ENCODE measurements at regions not wholly inside any gene's neighbourhood (a gene's known extent, or its start where the extent isn't known, plus 50 kb on each side); places are given as distances from the start of the nearest gene placed in this dataset.

DNA sequence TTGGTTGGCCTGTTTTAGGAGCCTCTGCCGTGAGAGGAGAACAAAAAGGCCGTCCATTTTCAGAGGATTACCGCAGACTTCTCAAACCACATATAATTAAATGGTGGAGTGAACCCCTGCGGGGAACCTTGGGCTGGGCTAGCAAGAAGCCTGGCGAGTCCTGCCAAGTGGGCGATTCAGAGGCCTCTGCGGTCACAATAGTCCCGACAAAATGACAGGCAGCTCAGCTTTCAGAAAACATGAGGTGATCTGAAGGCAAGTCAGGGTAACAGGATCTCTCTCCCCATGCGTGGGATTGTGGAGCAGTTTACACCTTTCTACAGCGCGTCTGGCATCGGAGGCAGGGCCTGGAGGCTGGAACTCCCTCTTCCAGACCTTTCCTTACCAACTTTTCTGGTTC lies 134.8 kb downstream of the ASB7 start:
- no peak for TF ChIP-seq CTCF (IDR thresholded peaks at IDR 0.05; ENCODE audit: insufficient read depth, low read length, severe bottlenecking)
- Histone ChIP-seq H3K4me3 (ENCODE audit: low read depth, low read length) (no peak overlapping the region), H3K36me3 (ENCODE audit: control insufficient read depth, insufficient read depth, low read length) (no peaks in the 10 kb centered on the region), H3K27me3 (ENCODE audit: control insufficient read depth, insufficient read depth, low read length) (no peaks in the 10 kb centered on the region)
- DNase-seq (ENCODE audit: low read depth) (no peak), FAIRE-seq (no peak)

DNA sequence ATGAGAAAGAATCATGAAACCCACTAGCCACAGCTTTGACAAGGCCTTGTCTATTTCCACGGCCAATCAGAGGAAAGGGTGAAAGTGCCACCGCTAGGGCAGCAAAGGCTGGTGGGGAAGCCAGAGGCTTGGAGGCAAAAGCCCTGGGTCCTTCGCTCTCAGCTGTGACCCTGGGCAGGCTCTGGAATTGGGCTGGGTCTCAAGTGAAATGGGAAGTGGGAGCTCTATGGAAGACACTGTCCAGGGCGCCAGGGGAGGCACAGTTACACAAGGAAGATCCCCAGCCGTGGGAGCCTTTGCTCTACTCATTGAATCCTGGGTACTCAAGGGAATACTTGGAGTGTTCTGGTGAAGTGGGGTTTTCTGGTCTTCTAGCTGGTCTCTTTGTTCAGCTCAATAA lies 136.2 kb downstream of the ASB7 start:
- no peak for DNase-seq (ENCODE audit: low read depth)

DNA sequence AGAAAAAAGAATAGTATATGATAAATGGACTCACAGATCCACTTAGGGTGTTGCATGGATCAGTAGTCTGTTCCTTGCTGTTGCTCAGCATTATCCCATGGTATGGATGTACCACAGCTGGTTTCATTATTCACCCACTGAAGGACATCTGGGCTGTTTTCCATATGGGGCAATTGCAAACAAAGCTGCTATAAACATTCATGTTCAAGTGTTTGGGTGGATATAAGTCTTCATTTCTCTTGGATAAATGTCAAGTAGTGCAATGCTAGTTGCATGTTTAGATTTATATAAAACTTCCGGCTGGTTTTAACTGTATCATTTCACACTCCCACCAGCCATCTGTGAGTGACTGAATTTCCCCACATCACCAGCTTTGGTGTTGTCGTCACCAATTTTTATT lies 137.7 kb downstream of the ASB7 start:
- no peak for DNase-seq (ENCODE audit: low read depth)
- H3K36me3 ChIP-seq (ENCODE audit: control insufficient read depth, insufficient read depth, low read length) = no peaks in the 10 kb centered on the region
- FAIRE-seq = no peak

More for the DNA sequence above, 136.2 kb downstream of the ASB7 start:
- H3K36me3 ChIP-seq (ENCODE audit: control insufficient read depth, insufficient read depth, low read length) = no peaks in the 10 kb centered on the region
- no peak for FAIRE-seq
- TF ChIP-seq CTCF (IDR thresholded peaks at IDR 0.05; ENCODE audit: insufficient read depth, low read length, severe bottlenecking) = no peak
- H3K27me3 ChIP-seq (ENCODE audit: control insufficient read depth, insufficient read depth, low read length) = no peaks in the 10 kb centered on the region
- no peak overlapping the region for H3K4me3 ChIP-seq (ENCODE audit: low read depth, low read length)

GRCh38 chr15:100751585-100751984 lies 128.0 kb upstream of the ALDH1A3 start:
- Histone ChIP-seq H3K4me3 (ENCODE audit: low read depth, low read length) (no peak overlapping the region), H3K36me3 (ENCODE audit: control insufficient read depth, insufficient read depth, low read length) (no peaks in the 10 kb centered on the region), H3K27me3 (ENCODE audit: control insufficient read depth, insufficient read depth, low read length) (no peaks in the 10 kb centered on the region)
- TF ChIP-seq CTCF (IDR thresholded peaks at IDR 0.05; ENCODE audit: insufficient read depth, low read length, severe bottlenecking) = no peak
- DNase-seq (ENCODE audit: low read depth) = no peak
- no peak for FAIRE-seq

More for the DNA sequence above, 137.7 kb downstream of the ASB7 start:
- Histone ChIP-seq H3K4me3 (ENCODE audit: low read depth, low read length) (no peak overlapping the region), H3K27me3 (ENCODE audit: control insufficient read depth, insufficient read depth, low read length) (no peaks in the 10 kb centered on the region)
- TF ChIP-seq CTCF (IDR thresholded peaks at IDR 0.05; ENCODE audit: insufficient read depth, low read length, severe bottlenecking) = no peak

GRCh38 chr15:100753503-100753902 lies 126.1 kb upstream of the ALDH1A3 start:
- Histone ChIP-seq H3K4me3 (ENCODE audit: low read depth, low read length) (no peak overlapping the region), H3K36me3 (ENCODE audit: control insufficient read depth, insufficient read depth, low read length) (no peaks in the 10 kb centered on the region), H3K27me3 (ENCODE audit: control insufficient read depth, insufficient read depth, low read length) (no peaks in the 10 kb centered on the region)
- TF ChIP-seq CTCF (IDR thresholded peaks at IDR 0.05; ENCODE audit: insufficient read depth, low read length, severe bottlenecking) = no peak
- DNase-seq (ENCODE audit: low read depth) = no peak
- no peak for FAIRE-seq

- no peak for FAIRE-seq
- no peak for DNase-seq (ENCODE audit: low read depth)
- Histone ChIP-seq H3K36me3 (ENCODE audit: control insufficient read depth, insufficient read depth, low read length) (no peaks in the 10 kb centered on the region), H3K4me3 (ENCODE audit: low read depth, low read length) (no peak overlapping the region), H3K27me3 (ENCODE audit: control insufficient read depth, insufficient read depth, low read length) (no peaks in the 10 kb centered on the region)
- TF ChIP-seq CTCF (IDR thresholded peaks at IDR 0.05; ENCODE audit: insufficient read depth, low read length, severe bottlenecking) = no peak
Observed at GRCh38 chr15:100757661-100758060, 122.0 kb upstream of the ALDH1A3 start.

Measured in bronchial epithelial cell (primary cell).